DND-41 (cell line): ENCODE measurements at regions not wholly inside any gene's neighbourhood (a gene's known extent, or its start where the extent isn't known, plus 50 kb on each side); places are given as distances from the start of the nearest gene placed in this dataset.
"Not testable (repeated sequence)": the region's sequence is repeated elsewhere in the genome, so short reads cannot be mapped to it uniquely, and the experiment has no call there.

Source experiments
- CTCF ChIP-seq: IDR thresholded peaks from 2 replicates; pipeline ENCODE4 v1.5.1; 2012; ENCODE audit warnings: borderline replicate concordance, low read length, moderate library complexity, mild to moderate bottlenecking; ENCODE audit not compliant: poor library complexity, severe bottlenecking; ENCODE audit errors: extremely low read depth
- EZH2 ChIP-seq: IDR thresholded peaks from 3 replicates; pipeline ENCODE4 v1.6.1; 2012; ENCODE audit warnings: borderline replicate concordance, low read depth, mild to moderate bottlenecking, moderate library complexity, low read length, inconsistent platforms; ENCODE audit not compliant: severe bottlenecking

GRCh38 chr10:109652612-109653011 is 270.7 kb downstream of the XPNPEP1 start:
- TF ChIP-seq CTCF, EZH2: not testable (repeated sequence)
